ENCODE measurements at regions not wholly inside any gene's neighbourhood (a gene's known extent, or its start where the extent isn't known, plus 50 kb on each side); places are given as distances from the start of the nearest gene placed in this dataset.

GRCh38 chr11:97309291-97309690 is 919.5 kb downstream of the JRKL start:
- dilution Hi-C loops (cut with HindIII; ENCODE audit: low sequenced_read_pairs, unreplicated experiment): no loop called here
- WGBS, 2 experiments (ENCODE audit: extremely low coverage in 2 of 2, insufficient read length in 1 of 2): no CpG with 5 or more reads among the region's 2 CpGs
- POLR2A ChIA-PET (ENCODE audit: unreplicated experiment): no interaction called here

More at GRCh38 chr11:97309291-97309690, 919.5 kb downstream of the JRKL start:
- no peak overlapping the region for H2BK120ac ChIP-seq (ENCODE audit: low read depth, low read length)
- no peak overlapping the region for H3K27ac ChIP-seq (ENCODE audit: insufficient read depth, low read length)
- CTCF ChIA-PET: interaction anchor here (1.0 kb wide), 1 partner anchor 34 kb away, joined by 5 read pairs; no protein-coding TSS in a partner anchor
- DNase-seq (no peak), ATAC-seq (ENCODE audit: low read depth) (no peak)
- no peak overlapping the region for H2AFZ ChIP-seq (replicated peaks; ENCODE audit: low read length, poor library complexity)
- H3K23ac ChIP-seq (ENCODE audit: low read depth, low read length): no peak overlapping the region
- no peak overlapping the region for H2BK5ac ChIP-seq (ENCODE audit: low read depth, low read length, poor library complexity, severe bottlenecking)
- no peak overlapping the region for H4K8ac ChIP-seq (ENCODE audit: low read depth in 2 of 2, low read length in 2 of 2)
- H3K36me3 ChIP-seq (ENCODE audit: control insufficient read depth, insufficient read depth, low read length): no peaks in the 10 kb centered on the region
- TF ChIP-seq POLR2A (IDR thresholded peaks at IDR 0.05; ENCODE audit: low read depth, low read length) (no peak), NFE2L2 (IDR thresholded peaks at IDR 0.05; ENCODE audit: low read depth, low read length) (no peak), SMC3 (IDR thresholded peaks at IDR 0.05; ENCODE audit: low read depth, low read length) (no peak), MAZ (IDR thresholded peaks at IDR 0.05; ENCODE audit: borderline replicate concordance, low read depth, low read length) (no peak), RCOR1 (IDR thresholded peaks at IDR 0.05; ENCODE audit: insufficient replicate concordance, low read length) (no peak), USF2 (IDR thresholded peaks at IDR 0.05; ENCODE audit: low read depth, low read length) (no peak), MAFK (IDR thresholded peaks at IDR 0.05; ENCODE audit: low read depth, low read length) (no peak), CHD1 (IDR thresholded peaks at IDR 0.05; ENCODE audit: low read depth, low read length) (no peak)
- no peak overlapping the region for H3K56ac ChIP-seq (ENCODE audit: extremely low read depth, insufficient read depth, low read length)
- no peak overlapping the region for H3K4me3 ChIP-seq (ENCODE audit: insufficient read depth, low read depth, low read length)
- H2BK20ac ChIP-seq (ENCODE audit: low read depth, low read length): no peak overlapping the region
- H3K18ac ChIP-seq (ENCODE audit: low read depth, low read length): no peak overlapping the region
- no peaks in the 10 kb centered on the region for H3K4me1 ChIP-seq (ENCODE audit: control insufficient read depth, insufficient read depth, low read length)
- no peaks in the 10 kb centered on the region for H3K9me1 ChIP-seq (ENCODE audit: insufficient read depth, low read length)
- H2BK15ac ChIP-seq (ENCODE audit: low read depth, low read length): no peak overlapping the region
- H3K9ac ChIP-seq (ENCODE audit: low read depth, low read length): no peak overlapping the region
- no peak overlapping the region for H4K91ac ChIP-seq (ENCODE audit: insufficient read depth, low read depth, low read length)
- intact Hi-C loops (cut with micrococcal nuclease): no loop called here
- H2AK5ac ChIP-seq (ENCODE audit: low read depth, low read length): no peak overlapping the region
- no peak overlapping the region for H3K4ac ChIP-seq (ENCODE audit: low read depth, low read length)
- in situ Hi-C loops (cut with MboI; ENCODE audit: low sequenced_read_pairs): no loop called here
- no peaks in the 10 kb centered on the region for H3K9me3 ChIP-seq (ENCODE audit: control insufficient read depth, insufficient read depth, low read length)
- H3K79me1 ChIP-seq (ENCODE audit: low read depth in 1 of 2, low read length in 2 of 2): no peaks in the 10 kb centered on the region
- no peak overlapping the region for H4K5ac ChIP-seq (ENCODE audit: low read depth, low read length)
- no peaks in the 10 kb centered on the region for H3K27me3 ChIP-seq (ENCODE audit: control insufficient read depth, insufficient read depth, low read length)
- no peak overlapping the region for H3K14ac ChIP-seq (replicated peaks; ENCODE audit: low read depth, low read length)
- BruUV-seq (replicated peaks): no TSS peak
- H2AK9ac ChIP-seq (replicated peaks; ENCODE audit: low read depth, low read length, poor library complexity): no peak overlapping the region
- H4K20me1 ChIP-seq (ENCODE audit: insufficient read depth, low read length): no peaks in the 10 kb centered on the region
- H3K4me2 ChIP-seq (ENCODE audit: low read depth, low read length): no peak overlapping the region

Measured in IMR-90 (cell line).